K562 (cell line): ENCODE measurements at regions not wholly inside any gene's neighbourhood (a gene's known extent, or its start where the extent isn't known, plus 50 kb on each side); places are given as distances from the start of the nearest gene placed in this dataset.

Experiments used
- ATAC-seq: fragments of 200-7000 bp; cut with Tn5 transposase; 3 replicates; pipeline ENCODE4 v1.9.1; 2020; ENCODE audit warnings: moderate library complexity
- BruUV-seq: library from RNA; stranded (reverse); fragments of 400-500 nt; replicated peaks from 2 replicates; lab custom pipeline; 2021; lab: Mats Ljungman, UMichigan
- CTCF ChIA-PET: fragments of 300-600 bp; formaldehyde crosslinking; extraction: SDS; loops from one replicate; lab custom pipeline; 2021; ENCODE audit warnings: low intra/inter-chr PET ratio; lab: Yijun Ruan, JAX
- POLR2A ChIA-PET: fragments of 300-600, 350-650 bp; sonication (Branson Sonifier 250); formaldehyde crosslinking; extraction: SDS; loops from one replicate; lab custom pipeline; 2021; ENCODE audit warnings: antibody characterized with exemption, inconsistent platforms; lab: Yijun Ruan, JAX
- DNase-seq, 4 experiments: peaks; one replicate each; pipeline versions ENCODE4 v3.0.0 to v3.0.0-alpha.2; 2011 to 2018; ENCODE audit warnings: low spot score in 3 of 4, mixed read lengths in 3 of 4; ENCODE audit errors: extremely low read depth in 1 of 4
- FAIRE-seq: peaks from 2 replicates; lab custom pipeline; 2011; peaks lifted over from hg19 to GRCh38; lab: Jason Lieb, UNC
- H2AFZ ChIP-seq: 2 replicates; pipeline ENCODE4 v1.6.0; 2011; ENCODE audit warnings: low read depth, low read length, control low read depth, inconsistent platforms
- H3K27ac ChIP-seq: fragments of 200-600 bp; 3 replicates; pipeline ENCODE4 v1.8.0; 2011; ENCODE audit warnings: low read depth, mild to moderate bottlenecking, control low read depth, inconsistent platforms, low read length, moderate library complexity, mixed read lengths; ENCODE audit errors: extremely low read depth
- H3K27me3 ChIP-seq, 2 experiments: fragments of 300-600 bp in 1 of 2; 2 replicates in 1 of 2; 3 replicates in 1 of 2; pipeline versions ENCODE4 v1.6.0 to v1.8.0; 2011; ENCODE audit warnings: inconsistent platforms in 2 of 2, low read length in 2 of 2, mild to moderate bottlenecking in 1 of 2, mixed read lengths in 1 of 2, moderate library complexity in 1 of 2; ENCODE audit not compliant: control insufficient read depth in 2 of 2, insufficient read depth in 2 of 2
- H3K36me3 ChIP-seq: fragments of 300-600 bp; 3 replicates; pipeline ENCODE4 v1.8.0; 2011; ENCODE audit warnings: mild to moderate bottlenecking, low read length, inconsistent platforms; ENCODE audit not compliant: control insufficient read depth, insufficient read depth
- H3K4me1 ChIP-seq, 2 experiments: fragments of 200-600 bp in 1 of 2; replicated peaks in 1 of 2; 2 replicates in 1 of 2; 3 replicates in 1 of 2; pipeline versions ENCODE4 v1.5.1 to v1.8.0; 2011; ENCODE audit warnings: inconsistent platforms in 2 of 2, low read length in 2 of 2, mild to moderate bottlenecking in 1 of 2, mixed read lengths in 1 of 2, moderate library complexity in 1 of 2; ENCODE audit not compliant: control insufficient read depth in 2 of 2, insufficient read depth in 2 of 2
- H3K4me2 ChIP-seq: 2 replicates; pipeline ENCODE4 v1.6.1; 2011; ENCODE audit warnings: low read length, control low read depth, inconsistent platforms, mixed read lengths; ENCODE audit not compliant: insufficient read depth
- H3K4me3 ChIP-seq: fragments of 200-600 bp; sonication (generic), shearing (Covaris generic); 2 replicates; pipeline ENCODE4 v1.5.1; 2016; ENCODE audit warnings: control low read depth, inconsistent platforms
- H3K79me2 ChIP-seq: fragments of 200-600 bp; 3 replicates; pipeline ENCODE4 v1.8.0; 2011; ENCODE audit warnings: low read length, inconsistent platforms; ENCODE audit not compliant: control insufficient read depth, insufficient read depth
- H3K9ac ChIP-seq, 2 experiments: 2 replicates each; pipeline versions ENCODE4 v1.6.0 to v1.6.1; 2011; ENCODE audit warnings: low read depth in 2 of 2, low read length in 2 of 2, control low read depth in 1 of 2, inconsistent platforms in 1 of 2, mild to moderate bottlenecking in 1 of 2, mixed read lengths in 1 of 2; ENCODE audit not compliant: insufficient read depth in 1 of 2
- H3K9me1 ChIP-seq: one replicate; pipeline ENCODE4 v1.6.0; 2011; ENCODE audit warnings: inconsistent platforms, mild to moderate bottlenecking, low read length, moderate library complexity; ENCODE audit not compliant: control insufficient read depth, insufficient read depth
- H3K9me3 ChIP-seq: replicated peaks from 2 replicates; pipeline ENCODE4 v1.5.1; 2011; ENCODE audit warnings: low read depth, low read length, inconsistent platforms; ENCODE audit not compliant: control insufficient read depth, insufficient read depth
- H4K20me1 ChIP-seq: replicated peaks from 2 replicates; pipeline ENCODE4 v1.6.1; 2011; ENCODE audit warnings: low read length, inconsistent platforms, mixed read lengths; ENCODE audit not compliant: control insufficient read depth, insufficient read depth
- CHCHD3 ChIP-seq: fragments of 250-450 bp; sonication (Bioruptor Pico); IDR thresholded peaks from 2 replicates; pipeline ENCODE4 v2.1.2; 2022; ENCODE audit warnings: mild to moderate bottlenecking
- CSDE1 ChIP-seq, 2 experiments: fragments of 450-650 bp; IDR thresholded peaks; 2 replicates each; pipeline ENCODE4 v1.6.1; 2016; ENCODE audit warnings: mild to moderate bottlenecking in 1 of 2
- ELF2 ChIP-seq: fragments of 250-450 bp; sonication (Bioruptor Pico); IDR thresholded peaks from 2 replicates; pipeline ENCODE4 v1.5.0; 2021; ENCODE audit warnings: mild to moderate bottlenecking
- GABPB1 ChIP-seq: sonication (generic); formaldehyde crosslinking; IDR thresholded peaks from 2 replicates; pipeline ENCODE4 v1.8.0; 2022; ENCODE audit warnings: mild to moderate bottlenecking, missing genetic modification reagents
- GTF2E2 ChIP-seq: fragments of 200-800 bp; sonication (Bioruptor generic); IDR thresholded peaks from 2 replicates; pipeline ENCODE4 v1.6.1; 2016; ENCODE audit warnings: missing genetic modification characterization, missing compliant biosample characterization
- POLR2H ChIP-seq: IDR thresholded peaks from 2 replicates; pipeline ENCODE4 v1.6.1; 2016; ENCODE audit warnings: missing genetic modification characterization, low read depth, mild to moderate bottlenecking, control low read depth, missing compliant biosample characterization, moderate library complexity
- ZNF551 ChIP-seq: fragments of 250-450 bp; sonication (Bioruptor Pico); IDR thresholded peaks from 2 replicates; pipeline ENCODE4 v1.5.0; 2021; ENCODE audit warnings: mild to moderate bottlenecking, moderate library complexity
- ZNF561 ChIP-seq: fragments of 450-650 bp; formaldehyde crosslinking; conservative IDR thresholded peaks from 2 replicates; pipeline ENCODE4 v1.4.0; 2020; ENCODE audit warnings: mild to moderate bottlenecking, moderate library complexity
- WGBS: fragments of 100-300 bp; shearing (Covaris generic); methylation state at CpG from one replicate; pipeline ENCODE4 v1.1.6; 2016; ENCODE audit warnings: low coverage, mixed read lengths; ENCODE audit not compliant: insufficient coverage; ENCODE audit errors: missing lambda C conversion rate; 5-methylcytosine and 5-hydroxymethylcytosine counted together
- in situ Hi-C: fragments of 300-500 bp; cut with MboI; formaldehyde crosslinking; loops from 4 replicates; pipeline ENCODE4 v1.15.0; 2018; ENCODE audit warnings: inconsistent platforms, mixed read lengths
- intact Hi-C: fragments of 100-400 bp; cut with micrococcal nuclease; formaldehyde crosslinking; loops from 2 replicates; pipeline ENCODE4 v1.14.2; 2022
- TF ChIP-seq, protein P1 (sequence below): sonication (generic); formaldehyde crosslinking; IDR thresholded peaks from 2 replicates; pipeline ENCODE4 v1.8.0; 2022; ENCODE audit warnings: mild to moderate bottlenecking, missing genetic modification reagents
- TF ChIP-seq, protein P2 (sequence below): fragments of 450-650 bp; formaldehyde crosslinking; IDR thresholded peaks from 2 replicates; pipeline ENCODE4 v1.4.0; 2022; ENCODE audit warnings: missing genetic modification characterization
- TF ChIP-seq, protein P3 (sequence below): sonication (generic); formaldehyde crosslinking; IDR thresholded peaks from 2 replicates; pipeline ENCODE4 v1.8.1; 2022; ENCODE audit warnings: missing genetic modification reagents

DNA sequence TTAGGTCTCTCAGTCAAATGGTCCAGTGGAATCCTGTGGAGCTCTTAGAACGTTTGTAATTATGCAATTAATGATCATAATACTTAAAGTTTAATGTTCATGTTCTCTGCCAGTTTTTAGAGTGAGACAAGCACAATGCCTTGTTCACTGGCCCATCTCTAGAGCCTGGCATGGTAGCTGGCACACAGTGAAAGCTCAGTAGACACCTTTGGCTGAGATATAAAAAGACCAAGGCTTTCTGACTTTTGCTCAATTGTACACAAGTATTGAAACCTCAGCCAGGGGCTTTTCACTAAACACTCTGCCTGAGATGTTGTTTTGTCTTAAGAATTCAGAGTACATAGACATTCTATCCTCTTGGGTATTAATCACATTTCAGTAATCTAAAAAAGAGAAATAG lies 241.8 kb upstream of the ATP2B1 start:
- no peaks in the 10 kb centered on the region for H4K20me1 ChIP-seq
- no peak for TF ChIP-seq CSDE1 (IDR thresholded peaks at IDR 0.05)
- TF ChIP-seq CHCHD3 = no peak
- no peak for TF ChIP-seq GABPB1 (CRISPR knock-in tag)
- TF ChIP-seq, protein P1, sequence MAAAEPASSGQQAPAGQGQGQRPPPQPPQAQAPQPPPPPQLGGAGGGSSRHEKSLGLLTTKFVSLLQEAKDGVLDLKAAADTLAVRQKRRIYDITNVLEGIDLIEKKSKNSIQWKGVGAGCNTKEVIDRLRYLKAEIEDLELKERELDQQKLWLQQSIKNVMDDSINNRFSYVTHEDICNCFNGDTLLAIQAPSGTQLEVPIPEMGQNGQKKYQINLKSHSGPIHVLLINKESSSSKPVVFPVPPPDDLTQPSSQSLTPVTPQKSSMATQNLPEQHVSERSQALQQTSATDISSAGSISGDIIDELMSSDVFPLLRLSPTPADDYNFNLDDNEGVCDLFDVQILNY (CRISPR knock-in tag) = no peak
- no peak for TF ChIP-seq ZNF561
- no peak for TF ChIP-seq GTF2E2 (tag)
- no peak for TF ChIP-seq POLR2H
- TF ChIP-seq ZNF551 (CRISPR knock-in tag) = no peak
- TF ChIP-seq, protein P2, sequence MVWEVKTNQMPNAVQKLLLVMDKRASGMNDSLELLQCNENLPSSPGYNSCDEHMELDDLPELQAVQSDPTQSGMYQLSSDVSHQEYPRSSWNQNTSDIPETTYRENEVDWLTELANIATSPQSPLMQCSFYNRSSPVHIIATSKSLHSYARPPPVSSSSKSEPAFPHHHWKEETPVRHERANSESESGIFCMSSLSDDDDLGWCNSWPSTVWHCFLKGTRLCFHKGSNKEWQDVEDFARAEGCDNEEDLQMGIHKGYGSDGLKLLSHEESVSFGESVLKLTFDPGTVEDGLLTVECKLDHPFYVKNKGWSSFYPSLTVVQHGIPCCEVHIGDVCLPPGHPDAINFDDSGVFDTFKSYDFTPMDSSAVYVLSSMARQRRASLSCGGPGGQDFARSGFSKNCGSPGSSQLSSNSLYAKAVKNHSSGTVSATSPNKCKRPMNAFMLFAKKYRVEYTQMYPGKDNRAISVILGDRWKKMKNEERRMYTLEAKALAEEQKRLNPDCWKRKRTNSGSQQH (CRISPR knock-in tag) = no peak
- no peak for TF ChIP-seq ELF2
- TF ChIP-seq, protein P3, sequence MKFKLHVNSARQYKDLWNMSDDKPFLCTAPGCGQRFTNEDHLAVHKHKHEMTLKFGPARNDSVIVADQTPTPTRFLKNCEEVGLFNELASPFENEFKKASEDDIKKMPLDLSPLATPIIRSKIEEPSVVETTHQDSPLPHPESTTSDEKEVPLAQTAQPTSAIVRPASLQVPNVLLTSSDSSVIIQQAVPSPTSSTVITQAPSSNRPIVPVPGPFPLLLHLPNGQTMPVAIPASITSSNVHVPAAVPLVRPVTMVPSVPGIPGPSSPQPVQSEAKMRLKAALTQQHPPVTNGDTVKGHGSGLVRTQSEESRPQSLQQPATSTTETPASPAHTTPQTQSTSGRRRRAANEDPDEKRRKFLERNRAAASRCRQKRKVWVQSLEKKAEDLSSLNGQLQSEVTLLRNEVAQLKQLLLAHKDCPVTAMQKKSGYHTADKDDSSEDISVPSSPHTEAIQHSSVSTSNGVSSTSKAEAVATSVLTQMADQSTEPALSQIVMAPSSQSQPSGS = no peak
- H3K36me3 ChIP-seq = no peaks in the 10 kb centered on the region
- H3K27me3 ChIP-seq = no peaks in the 10 kb centered on the region
- no peak overlapping the region for H3K9ac ChIP-seq
- no peak overlapping the region for H3K4me3 ChIP-seq
- intact Hi-C loops = no loop called here
- DNase-seq = no peak
- H2AFZ ChIP-seq = no peak overlapping the region
- no peak for FAIRE-seq
- H3K4me1 ChIP-seq = no peaks in the 10 kb centered on the region
- no peak overlapping the region for H3K27ac ChIP-seq
- H3K9me3 ChIP-seq = no peaks in the 10 kb centered on the region
- no TSS peak for BruUV-seq
- WGBS = 0% methylated on average over 1 of the region's 1 CpG
- H3K9me1 ChIP-seq = no peaks in the 10 kb centered on the region
- CTCF ChIA-PET = no interaction called here
- no peak overlapping the region for H3K4me2 ChIP-seq
- H3K79me2 ChIP-seq = no peaks in the 10 kb centered on the region
- ATAC-seq = no peak
- in situ Hi-C loops = no loop called here
- POLR2A ChIA-PET = no interaction called here
